Activated CD8-positive, alpha-beta memory T cell treated with anti-CD3 and anti-CD28 coated beads for 24 hours (primary cell): ENCODE measurements at regions not wholly inside any gene's neighbourhood (a gene's known extent, or its start where the extent isn't known, plus 50 kb on each side); places are given as distances from the start of the nearest gene placed in this dataset.

Experiments used
- DNase-seq: peaks from one replicate; pipeline ENCODE4 v3.0.0-alpha.2; 2020

DNA sequence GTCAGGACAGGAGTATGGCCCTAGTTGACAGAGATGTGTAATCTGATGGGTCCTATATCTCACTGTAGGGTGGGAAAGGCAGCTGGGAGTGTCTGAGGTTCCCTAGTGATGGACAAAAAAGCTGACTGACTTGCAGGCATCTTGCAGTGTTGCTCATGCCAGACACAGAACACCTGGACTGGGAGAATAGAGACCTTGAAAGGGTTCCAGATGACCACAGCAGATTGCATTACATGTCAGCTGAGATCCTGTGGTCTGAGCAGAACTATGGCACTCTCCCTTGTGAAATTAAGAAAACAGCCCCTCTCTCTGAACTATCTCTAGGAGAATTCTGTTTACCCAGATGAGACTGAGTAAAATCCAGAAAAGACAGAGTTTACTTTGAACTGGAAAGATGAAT, 212.6 kb upstream of the MAN1A1 start:
- DNase-seq, result no peak

DNA sequence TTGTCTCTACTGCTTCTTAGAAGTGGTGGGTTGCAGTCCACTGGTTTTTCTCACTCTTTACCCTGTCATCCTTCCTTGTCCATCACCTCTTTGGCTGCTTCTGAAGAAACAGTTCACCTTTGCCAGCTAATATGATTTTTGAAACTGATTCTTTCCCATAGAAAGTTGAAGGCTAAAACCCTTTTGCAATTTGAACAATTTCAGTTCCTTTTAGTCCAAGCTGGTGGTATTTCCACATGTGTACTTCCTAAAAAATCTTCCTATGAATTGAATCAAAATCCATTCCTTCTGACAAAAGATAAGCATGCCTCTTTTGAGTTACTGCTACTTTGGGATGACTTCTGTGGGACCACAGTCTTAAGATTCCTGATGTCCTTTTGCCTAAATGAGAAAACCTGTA, 210.0 kb upstream of the MAN1A1 start:
- DNase-seq, result no peak

DNA sequence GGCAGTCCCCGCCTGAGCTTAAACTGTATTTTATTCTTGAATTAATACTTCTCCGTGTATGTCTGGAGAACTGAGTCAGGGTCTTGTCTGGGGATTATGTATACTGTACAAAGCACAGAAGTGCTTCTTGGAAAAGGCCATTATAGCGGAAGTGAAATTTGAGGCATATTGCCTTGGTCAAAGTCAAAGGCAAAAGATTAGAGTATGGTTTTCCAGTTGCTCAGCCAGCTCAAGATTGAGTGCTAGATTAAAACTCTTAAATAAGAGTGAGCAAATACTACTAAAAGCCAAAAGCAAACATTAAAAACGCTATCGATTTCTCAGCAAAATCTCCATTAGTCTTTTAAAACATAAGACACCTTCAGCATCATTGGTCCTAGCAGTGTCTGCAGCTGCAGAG, 207.7 kb upstream of the MAN1A1 start:
- no peak for DNase-seq

DNA sequence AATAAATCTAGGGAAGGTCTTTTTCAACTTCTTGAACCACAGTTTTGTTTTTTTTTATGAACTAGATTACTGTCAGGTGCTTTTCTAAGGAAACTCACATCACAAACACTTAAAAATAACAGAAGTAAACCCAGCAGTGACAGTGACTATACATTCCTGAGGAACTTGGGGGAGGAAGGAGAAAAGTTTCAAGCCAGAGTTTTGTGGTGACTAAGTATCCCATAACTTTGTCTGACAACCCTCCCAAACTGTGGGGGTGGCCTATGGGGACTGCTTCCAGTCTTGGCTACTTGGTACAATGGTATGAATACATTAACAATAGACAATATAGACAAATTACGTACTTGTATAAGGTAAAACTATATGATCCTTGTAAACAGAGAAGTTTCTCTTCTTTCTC, 202.5 kb upstream of the MAN1A1 start:
- DNase-seq, result no peak

DNA sequence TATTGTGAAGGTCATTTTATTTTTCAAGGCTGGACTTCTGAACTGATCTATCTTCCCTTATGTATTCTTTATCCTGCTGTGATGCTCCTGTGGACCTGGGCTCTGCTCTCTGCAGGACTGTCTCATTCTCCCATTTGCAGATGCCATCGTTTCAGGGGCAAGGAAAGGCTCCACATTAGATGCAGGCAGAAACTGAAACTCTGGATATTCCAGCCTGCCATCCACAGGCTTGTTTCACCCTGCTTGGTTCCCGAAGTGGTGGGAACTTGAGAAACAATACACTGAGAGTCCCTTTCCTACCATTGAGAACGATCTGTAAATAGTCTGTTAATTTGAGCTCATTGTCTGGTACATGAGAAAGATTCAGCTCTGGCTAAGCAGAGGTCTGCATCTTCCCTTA, 197.5 kb upstream of the MAN1A1 start:
- no peak for DNase-seq

DNA sequence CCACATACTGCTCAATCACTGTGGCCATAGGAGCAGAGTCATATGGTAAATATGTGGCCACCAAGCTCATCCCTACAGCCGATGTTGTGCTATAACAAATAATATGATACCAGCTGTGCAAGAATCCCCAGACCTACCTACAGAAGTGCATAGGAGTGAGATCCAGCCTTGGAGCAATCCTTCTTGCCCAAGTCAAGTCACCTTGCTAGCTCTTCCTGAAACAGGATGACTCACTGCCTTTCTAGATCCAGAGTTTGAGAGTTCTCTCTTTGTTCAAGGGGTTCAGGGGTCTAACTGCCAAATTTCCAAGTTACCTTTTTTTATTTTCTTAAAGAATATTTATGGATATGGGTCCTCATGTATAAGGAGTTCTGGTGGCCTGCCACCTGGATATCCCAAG, 195.7 kb upstream of the MAN1A1 start:
- DNase-seq, result no peak

DNA sequence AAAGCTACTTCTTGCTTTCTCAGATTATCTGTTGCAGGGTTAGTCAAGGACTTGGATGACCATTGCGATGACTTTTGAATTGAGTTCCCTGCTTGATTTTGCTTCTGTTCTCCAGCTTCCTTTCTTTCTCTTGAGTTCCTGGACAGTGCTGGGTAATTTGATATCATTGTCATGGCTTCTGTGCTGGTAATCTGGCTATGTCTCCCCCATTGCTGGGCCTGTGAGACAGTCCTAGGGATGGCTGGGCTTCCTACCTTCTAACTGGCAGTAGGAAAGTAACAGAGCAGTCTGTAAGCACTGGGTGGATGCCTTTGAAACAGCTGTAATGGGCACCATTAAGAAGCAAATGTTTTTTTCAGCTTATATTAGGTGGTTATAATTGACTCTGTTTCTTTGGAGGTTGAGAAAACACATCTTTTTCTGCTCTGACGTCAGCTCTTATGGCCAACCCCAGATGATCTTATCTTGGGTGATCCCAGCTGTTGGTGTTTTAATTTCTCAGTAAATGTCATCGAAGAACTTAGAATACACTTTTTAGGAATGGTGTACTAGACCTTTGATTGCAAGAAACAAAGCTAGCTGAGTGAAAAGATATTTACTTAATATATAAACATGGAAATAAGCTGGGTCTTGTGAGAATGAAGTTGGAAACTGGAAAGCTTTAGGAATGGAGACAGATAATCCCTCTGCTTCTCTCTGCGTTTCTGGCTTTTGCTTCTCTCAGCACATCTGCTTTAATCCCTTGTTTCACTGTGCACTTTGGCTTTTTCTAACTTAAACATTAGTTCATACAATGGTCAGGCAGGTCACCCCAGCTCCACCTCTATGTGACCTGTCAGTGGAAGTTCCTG, 195.0 kb upstream of the MAN1A1 start:
- no peak for DNase-seq

DNA sequence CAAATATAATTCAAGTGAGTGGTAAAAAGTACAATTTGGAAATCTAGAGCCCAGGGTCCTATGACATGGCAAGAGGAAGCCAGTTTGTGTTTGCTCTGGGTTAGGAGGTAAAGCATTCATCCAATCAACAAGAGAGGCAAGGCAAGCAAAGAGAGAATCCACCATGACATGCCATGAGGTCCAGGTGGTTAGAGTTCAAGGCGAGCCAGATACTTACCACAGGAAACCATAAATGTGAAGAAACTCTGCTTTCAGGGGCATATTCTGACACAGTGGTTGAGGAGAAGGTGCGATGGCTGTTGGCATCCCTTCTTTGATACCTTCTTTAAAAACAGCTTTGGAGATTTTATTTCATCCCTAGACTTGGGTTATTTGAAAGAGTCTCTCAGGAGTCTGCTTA, 193.8 kb upstream of the MAN1A1 start:
- no peak for DNase-seq

DNA sequence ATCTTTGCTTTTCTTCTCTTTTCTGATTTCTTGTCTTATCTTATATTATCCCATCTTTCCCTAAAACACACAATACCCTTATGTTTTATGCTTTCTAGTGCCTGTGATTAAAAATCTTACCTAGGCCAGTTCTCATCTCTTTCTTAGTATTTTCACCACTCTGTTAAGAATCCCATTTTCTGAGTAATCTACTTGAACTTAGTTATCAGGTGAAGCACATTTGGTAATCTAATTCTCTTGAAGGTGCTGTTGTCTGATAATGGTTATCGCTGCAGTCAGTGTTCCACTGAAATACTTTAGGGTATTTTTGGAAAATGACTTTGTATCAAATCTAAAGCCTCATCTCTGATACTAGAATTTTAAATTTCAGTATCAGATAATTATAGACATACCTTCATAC, 192.5 kb upstream of the MAN1A1 start:
- no peak for DNase-seq

DNA sequence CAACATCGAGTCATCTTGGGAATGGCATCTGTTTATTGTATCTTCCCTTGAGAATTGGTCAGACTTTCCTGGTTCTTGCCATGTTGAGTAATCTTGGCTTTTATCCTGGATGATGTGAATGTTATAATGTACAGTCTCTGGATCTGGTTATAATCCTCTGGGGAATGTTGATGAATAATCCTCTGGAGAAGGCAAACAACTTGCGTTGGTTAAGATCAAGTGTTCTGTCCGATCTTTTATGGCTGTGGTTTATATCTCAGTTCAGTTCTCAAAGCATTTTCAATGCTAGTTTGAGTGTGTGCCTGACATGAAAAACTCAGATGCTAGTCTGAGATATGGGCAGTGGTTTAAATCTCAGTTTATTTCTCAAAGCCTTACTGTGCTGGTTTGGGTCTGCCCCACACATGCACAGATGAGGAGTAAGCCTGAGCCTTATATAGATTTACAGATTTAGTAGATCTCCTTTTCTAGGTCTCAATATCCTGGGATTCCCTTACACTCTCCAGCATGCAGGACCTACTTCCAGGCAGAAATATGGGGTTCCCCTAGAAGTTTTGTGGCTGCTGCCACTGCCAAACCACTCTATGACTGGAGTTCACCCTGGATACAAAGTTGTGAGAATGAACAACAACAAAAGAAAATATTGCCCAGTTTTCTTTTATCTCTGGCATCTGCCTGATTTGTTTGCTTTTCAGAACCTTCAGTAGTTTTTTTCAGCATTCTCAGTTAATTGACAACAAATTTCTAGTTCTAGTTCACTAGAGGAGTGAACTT, 191.8 kb upstream of the MAN1A1 start:
- DNase-seq, result no peak

DNA sequence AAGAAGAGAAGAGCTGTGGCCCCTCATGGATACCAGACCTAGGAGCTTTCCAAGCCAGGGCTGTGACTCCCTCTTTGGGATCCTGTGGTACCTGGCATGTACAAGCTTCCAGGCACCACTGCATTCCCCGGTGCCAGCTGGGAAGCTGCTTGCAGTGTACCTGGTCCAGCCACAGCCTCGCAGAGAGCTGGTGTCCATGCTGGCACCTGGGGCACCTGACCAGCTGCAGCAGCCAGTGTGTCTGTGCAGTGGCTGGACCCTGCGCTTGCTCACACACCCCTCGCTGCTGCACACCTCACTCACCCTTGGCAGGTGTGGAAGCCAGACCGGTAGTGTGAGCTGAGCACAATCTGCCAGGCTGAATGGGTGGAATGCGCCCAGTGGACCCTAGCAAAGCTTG, 190.9 kb upstream of the MAN1A1 start:
- no peak for DNase-seq

DNA sequence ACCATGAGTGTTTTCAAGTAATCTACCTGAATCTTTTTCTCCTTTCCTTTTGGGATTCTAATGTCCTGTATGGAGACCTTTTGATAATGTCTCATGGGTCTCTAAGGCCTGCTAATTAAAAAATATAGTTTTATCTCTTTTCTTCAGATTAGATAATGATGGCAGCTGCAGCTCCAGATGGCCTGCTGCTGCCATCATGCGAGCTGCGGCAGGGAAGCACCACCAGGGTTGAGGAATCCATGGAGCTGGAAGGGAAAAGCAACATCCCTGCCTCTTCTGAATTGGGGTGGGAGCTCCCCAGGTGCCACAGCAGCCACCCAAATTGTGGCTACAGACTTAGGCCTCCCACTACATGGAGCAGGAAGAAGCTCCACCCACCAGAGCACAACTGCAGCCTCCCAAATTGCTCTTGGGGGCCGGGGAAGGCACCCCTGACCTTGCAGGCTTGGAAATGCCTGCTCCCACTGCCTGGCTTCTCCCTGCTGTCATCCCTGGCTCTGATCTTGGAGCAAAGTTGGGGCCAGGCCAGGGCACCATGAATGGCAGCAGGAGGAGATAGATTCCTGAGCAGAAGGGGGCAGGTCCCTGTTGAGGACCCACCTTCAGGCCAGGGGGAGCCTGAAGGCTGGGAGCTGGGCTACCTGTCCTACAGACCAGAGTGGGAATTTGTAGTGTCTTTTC, 189.6 kb upstream of the MAN1A1 start:
- DNase-seq, result no peak

DNA sequence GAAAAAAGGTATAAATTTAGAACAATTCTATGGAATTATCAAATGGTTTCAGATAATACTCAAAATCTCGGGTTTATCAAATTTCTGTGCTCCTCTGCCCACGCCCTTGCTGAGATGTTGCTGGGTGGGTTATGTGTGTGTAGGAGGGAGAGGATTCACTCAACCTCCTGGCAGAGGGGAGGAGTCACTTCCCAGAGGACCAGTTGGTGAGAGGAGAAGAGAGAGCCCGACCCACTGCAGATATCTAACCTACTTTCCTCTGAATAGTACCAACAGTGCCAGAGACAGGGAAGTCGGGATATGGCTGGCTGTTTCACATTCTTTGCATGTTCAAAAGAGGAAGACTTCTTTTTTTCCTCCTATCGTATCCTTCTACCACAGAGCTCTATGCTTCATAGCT, 187.1 kb upstream of the MAN1A1 start:
- DNase-seq, result no peak

DNA sequence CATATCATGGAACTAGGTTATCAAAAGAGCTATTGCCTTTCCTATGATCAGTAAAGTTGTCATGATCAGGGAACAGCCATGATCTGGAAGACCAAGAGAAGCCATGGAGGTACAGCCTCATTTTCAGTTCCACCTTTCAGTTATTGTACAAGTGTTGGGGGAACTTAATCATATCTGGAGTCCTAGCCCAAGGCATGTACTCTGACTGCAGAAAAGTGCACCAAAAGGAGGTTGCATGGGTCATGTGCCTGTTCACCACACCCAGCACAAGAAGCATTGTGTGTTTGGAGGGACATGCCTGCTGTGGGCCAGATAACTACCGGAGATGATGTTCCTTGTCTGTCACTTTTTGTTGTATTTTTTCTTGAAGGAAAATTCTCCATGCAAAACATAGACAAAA, 185.8 kb upstream of the MAN1A1 start:
- DNase-seq, result no peak

DNA sequence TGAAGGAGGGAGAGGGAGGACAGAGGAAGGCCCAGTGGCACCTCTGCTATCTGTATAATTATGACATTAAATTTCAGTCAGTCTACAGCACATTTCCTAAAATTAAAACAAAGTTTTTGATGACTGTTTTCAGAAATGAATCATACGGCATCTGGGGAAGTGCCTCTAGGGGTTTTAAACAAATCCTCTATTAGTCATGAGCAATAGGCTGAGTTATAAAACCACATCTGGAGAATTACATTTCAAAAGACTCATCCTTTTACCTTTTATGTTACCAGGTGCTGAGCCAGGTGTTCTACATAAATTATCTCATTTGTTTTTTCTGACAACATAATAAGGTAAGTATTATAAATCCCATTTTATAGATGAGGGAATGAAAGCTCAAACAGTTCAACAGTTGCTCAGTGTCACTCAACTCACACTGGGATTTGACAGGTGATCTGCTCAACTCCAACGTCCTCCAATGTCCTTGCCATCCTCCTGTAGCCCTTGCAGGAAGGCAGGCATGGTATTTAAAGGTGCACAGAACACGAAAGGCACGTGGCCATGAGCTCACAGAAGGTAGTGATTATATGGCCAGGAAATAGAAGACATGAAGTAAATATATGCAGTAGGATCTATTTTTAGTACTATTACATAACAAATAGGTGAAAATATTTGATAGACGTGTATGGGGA, 184.2 kb upstream of the MAN1A1 start:
- no peak for DNase-seq

DNA sequence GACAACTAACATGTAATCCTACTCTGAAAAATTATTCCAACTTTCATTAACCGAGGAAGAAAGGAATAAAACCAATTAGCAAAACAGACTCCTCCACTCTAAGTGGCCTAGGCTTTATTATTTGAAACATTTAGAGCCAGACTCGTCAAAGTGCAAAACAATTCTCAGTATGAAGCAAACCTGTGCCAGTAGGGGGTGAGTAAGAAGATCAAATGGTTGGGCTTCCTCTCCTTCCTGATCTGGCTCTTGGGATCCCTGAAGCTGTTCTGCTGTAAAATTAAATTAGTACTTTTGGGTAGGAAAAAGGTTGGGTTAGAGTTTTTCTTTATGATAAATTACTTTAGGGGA, 177.6 kb upstream of the MAN1A1 start:
- DNase-seq, result no peak

DNA sequence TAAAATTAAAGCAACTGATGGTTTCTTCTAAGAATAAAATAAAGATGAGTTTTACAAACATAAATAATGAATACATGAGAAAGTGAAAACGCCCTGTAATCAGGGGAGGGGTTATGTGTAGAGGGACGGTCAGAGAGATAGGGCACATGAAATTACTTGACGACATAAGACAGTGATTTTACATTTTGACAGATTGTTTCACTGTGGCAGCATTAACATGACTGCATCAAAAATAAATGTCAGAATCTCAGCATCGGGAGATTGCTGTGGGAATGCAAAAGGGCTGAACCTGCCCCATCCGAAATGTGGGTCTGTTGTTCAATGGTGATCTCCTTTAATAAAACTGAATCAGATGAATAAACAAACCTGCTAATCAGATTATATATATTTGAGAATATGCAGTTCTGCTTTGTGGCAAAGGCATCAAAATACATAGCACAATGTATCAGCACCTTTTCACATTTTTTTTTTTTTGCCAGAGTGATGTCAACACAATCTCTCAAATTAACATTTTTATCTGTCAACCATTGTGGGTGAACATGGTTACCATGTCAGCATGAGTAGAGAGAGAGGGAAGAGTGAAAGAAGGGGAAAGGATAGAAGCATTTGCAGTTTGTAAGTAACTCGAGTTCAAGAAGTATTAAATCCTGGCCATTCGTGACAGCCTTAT, 177.1 kb upstream of the MAN1A1 start:
- no peak for DNase-seq

DNA sequence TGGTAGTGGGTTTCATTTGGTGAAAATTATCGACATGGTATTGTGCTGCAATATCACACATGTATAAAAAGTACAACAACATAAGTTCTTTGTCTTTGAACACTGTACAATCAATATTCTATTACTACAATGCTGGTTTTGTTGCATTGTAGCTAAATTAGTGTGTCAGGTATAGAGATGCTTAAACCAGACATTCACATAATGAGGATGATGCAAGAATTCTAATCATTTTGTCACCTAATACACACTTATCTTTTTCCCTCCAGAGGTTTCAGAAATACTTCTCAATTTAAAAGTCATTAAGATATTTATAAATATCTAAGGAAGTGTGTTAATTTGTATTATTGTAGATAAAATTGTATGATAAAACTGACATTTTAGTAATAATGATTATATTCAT, 174.8 kb upstream of the MAN1A1 start:
- no peak for DNase-seq

DNA sequence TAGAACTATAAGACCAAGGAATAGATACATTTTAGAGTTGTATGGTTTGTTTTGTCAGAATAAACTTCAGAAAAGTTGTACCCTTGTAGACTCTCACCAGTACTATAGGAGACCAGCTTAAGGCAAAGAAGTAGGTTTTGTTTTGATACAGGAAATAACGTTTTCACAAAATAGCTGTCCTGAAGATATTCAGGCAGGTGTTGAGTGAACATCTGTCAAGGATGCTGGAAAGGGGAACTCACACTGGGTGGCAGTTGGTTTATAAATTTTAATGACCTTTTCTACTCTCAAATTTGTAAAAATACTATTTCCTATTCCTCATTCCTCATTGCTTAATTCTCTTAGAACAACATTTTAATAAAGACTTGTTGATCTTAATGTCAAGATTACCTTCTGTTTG, 174.0 kb upstream of the MAN1A1 start:
- DNase-seq, result no peak

DNA sequence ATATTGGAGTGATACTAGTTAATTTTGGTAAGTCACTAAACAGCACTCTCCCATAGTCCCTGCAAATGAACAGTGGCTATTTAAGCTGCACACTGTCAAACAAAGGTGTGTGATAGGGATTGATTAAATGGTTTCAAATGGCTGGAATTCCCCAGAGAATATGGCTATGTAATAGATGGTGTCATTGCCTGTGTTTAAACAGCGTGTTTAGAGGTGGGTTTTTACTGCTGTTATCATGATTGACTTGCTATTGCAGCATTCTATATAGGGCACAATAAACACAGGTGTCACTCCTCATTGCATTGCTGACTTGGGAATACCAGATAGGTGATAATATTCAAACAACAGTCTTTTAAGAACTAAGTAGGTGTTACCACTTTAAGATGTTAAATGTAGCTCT, 171.7 kb upstream of the MAN1A1 start:
- no peak for DNase-seq

DNA sequence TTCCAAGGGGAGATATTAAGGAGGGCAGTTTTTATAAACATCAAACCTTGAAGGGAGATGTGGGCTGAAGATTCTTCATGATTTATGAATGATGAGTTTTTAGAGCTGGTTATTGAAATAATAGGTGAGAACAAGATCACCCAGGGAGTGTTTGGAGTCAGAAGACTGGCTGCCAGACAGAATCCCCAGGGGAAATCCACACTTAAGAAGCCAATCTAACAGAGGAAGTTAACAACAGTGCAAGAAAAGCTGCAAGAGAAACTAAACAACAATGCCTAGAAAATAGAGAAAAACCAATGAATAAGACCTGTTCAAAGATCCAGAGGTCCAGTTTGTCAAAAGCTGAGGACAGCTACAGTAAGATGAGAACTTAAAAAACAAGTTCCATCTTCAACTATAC, 167.9 kb upstream of the MAN1A1 start:
- no peak for DNase-seq

DNA sequence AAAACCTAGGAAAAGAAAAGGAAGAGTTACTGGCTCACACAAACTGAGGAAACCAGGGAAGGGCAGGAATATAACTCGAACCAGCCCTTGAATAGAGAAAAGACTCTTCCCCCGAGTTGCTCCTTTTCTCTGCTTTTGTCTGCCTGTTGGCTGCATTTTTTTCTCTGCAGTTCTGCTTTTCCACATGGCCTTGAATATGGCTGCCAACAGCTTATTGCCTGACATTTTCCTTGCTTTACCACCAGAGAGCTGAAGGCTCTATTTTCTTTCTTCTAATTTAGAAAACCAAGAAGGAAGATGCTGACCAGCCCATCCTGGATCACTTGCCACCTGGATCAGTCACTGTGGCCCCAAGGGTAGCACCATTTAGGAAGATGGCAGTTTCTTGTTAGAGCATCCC, 164.8 kb upstream of the MAN1A1 start:
- DNase-seq, result no peak

DNA sequence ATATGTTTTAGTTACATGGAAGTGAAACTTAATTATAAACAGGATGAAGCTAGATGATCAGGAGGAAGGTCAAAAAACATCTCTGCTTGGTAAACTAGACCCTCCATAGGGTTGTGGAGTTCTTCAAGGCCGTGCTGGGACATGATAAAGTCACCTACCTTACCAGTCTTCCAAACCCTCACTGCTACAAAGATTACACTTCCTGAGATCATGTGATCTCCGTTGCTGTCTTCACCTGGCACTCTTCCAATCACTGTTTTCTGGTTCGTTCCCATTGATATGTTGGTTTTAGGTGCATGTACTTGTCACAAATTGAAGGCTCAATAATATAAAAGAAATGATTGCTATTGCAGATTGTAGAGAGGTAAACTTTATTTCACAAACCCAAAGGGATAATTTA, 161.5 kb upstream of the MAN1A1 start:
- DNase-seq, result no peak
